ENCODE measurements at regions not wholly inside any gene's neighbourhood (a gene's known extent, or its start where the extent isn't known, plus 50 kb on each side); places are given as distances from the start of the nearest gene placed in this dataset.

GRCh38 chr10:37733822-37734221 is 123.6 kb downstream of the ZNF248 start:
- H3K27ac ChIP-seq (ENCODE audit: low read length), result no peak overlapping the region
- TF ChIP-seq EZH2phosphoT487 (IDR thresholded peaks at IDR 0.05; ENCODE audit: low read depth), result no peak
- no peaks in the 10 kb centered on the region for H3K79me2 ChIP-seq (ENCODE audit: low read length)
- H3K4me3 ChIP-seq (ENCODE audit: low read length), result no peak overlapping the region
- H4K20me1 ChIP-seq (ENCODE audit: insufficient read depth, low read length), result no peaks in the 10 kb centered on the region
- no peak overlapping the region for H2AFZ ChIP-seq (ENCODE audit: low read depth, low read length)
- no peaks in the 10 kb centered on the region for H3K27me3 ChIP-seq (ENCODE audit: low read depth, low read length)
- no peak overlapping the region for H3K9ac ChIP-seq (ENCODE audit: low read length)
- peaks cover 19% of the 10 kb centered on the region for H3K4me1 ChIP-seq (ENCODE audit: low read length)
- no peaks in the 10 kb centered on the region for H3K36me3 ChIP-seq (replicated peaks; ENCODE audit: low read depth, low read length)
- no peaks in the 10 kb centered on the region for H3K9me3 ChIP-seq (ENCODE audit: insufficient read depth, low read length)
- peak overlapping the region; percentile 34 for H3K4me2 ChIP-seq (ENCODE audit: low read length)

DNA sequence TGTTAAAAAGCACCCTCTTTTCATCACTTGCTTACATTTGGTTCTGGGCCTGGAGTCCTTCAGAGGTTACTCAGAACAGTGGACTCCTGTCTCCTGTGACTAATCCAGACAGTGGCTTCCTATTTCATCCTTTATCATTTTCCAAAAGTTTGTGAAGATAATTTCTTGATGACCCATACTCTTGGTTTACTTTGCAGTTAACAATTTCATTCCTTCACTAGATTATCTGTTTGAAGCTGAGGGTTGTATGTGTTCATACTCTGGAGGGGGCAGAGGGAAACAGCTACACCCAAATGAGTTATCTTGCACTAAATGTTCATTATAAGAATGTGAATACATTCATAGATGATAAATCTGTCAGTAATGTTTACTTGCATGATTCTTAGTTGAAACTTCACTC is 124.7 kb downstream of the ZNF248 start:
- no peak for TF ChIP-seq EZH2phosphoT487 (IDR thresholded peaks at IDR 0.05; ENCODE audit: low read depth)
- TF ChIP-seq, protein P1, sequence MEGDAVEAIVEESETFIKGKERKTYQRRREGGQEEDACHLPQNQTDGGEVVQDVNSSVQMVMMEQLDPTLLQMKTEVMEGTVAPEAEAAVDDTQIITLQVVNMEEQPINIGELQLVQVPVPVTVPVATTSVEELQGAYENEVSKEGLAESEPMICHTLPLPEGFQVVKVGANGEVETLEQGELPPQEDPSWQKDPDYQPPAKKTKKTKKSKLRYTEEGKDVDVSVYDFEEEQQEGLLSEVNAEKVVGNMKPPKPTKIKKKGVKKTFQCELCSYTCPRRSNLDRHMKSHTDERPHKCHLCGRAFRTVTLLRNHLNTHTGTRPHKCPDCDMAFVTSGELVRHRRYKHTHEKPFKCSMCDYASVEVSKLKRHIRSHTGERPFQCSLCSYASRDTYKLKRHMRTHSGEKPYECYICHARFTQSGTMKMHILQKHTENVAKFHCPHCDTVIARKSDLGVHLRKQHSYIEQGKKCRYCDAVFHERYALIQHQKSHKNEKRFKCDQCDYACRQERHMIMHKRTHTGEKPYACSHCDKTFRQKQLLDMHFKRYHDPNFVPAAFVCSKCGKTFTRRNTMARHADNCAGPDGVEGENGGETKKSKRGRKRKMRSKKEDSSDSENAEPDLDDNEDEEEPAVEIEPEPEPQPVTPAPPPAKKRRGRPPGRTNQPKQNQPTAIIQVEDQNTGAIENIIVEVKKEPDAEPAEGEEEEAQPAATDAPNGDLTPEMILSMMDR (IDR thresholded peaks at IDR 0.05; ENCODE audit: low read depth, low read length), result no peak
- H3K4me1 ChIP-seq (ENCODE audit: low read length), result peaks cover 19% of the 10 kb centered on the region
- H3K4me3 ChIP-seq (ENCODE audit: low read length), result no peak overlapping the region
- no peak overlapping the region for H3K9ac ChIP-seq (ENCODE audit: low read length)
- no peaks in the 10 kb centered on the region for H3K79me2 ChIP-seq (ENCODE audit: low read length)
- H3K9me3 ChIP-seq (ENCODE audit: insufficient read depth, low read length), result no peaks in the 10 kb centered on the region
- H2AFZ ChIP-seq (ENCODE audit: low read depth, low read length), result no peak overlapping the region
- no peaks in the 10 kb centered on the region for H3K36me3 ChIP-seq (replicated peaks; ENCODE audit: low read depth, low read length)
- H3K4me2 ChIP-seq (ENCODE audit: low read length), result no peak overlapping the region
- H3K27ac ChIP-seq (ENCODE audit: low read length), result no peak overlapping the region
- no peaks in the 10 kb centered on the region for H3K27me3 ChIP-seq (ENCODE audit: low read depth, low read length)
- no peaks in the 10 kb centered on the region for H4K20me1 ChIP-seq (ENCODE audit: insufficient read depth, low read length)

DNA sequence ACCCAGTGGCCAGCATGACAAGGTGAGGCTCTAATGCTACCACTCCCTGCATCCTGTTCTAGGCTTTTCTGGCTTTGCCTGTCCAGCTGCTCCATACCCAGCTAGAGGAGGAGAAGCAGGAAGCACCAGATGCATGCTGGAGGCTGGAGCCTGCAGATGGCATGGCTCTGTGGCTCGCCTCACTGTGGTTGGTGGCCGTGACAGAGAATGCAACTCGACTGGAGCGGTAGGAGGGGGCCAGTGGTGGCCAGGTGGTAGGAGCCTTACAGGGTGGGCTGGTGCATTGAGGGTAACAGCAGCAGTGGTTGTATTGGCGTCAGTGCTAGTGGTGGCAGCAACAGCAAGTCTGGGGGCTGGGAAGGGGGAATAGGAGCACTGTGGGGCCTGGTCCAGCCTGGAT is 128.6 kb downstream of the ZNF248 start:
- no peak overlapping the region for H3K4me3 ChIP-seq (ENCODE audit: low read length)
- H3K27ac ChIP-seq (ENCODE audit: low read length), result no peak overlapping the region
- H3K9me3 ChIP-seq (ENCODE audit: insufficient read depth, low read length), result no peaks in the 10 kb centered on the region
- H3K9ac ChIP-seq (ENCODE audit: low read length), result no peak overlapping the region
- H3K27me3 ChIP-seq (ENCODE audit: low read depth, low read length), result no peaks in the 10 kb centered on the region
- H4K20me1 ChIP-seq (ENCODE audit: insufficient read depth, low read length), result no peaks in the 10 kb centered on the region
- H3K79me2 ChIP-seq (ENCODE audit: low read length), result no peaks in the 10 kb centered on the region
- H3K36me3 ChIP-seq (replicated peaks; ENCODE audit: low read depth, low read length), result no peaks in the 10 kb centered on the region
- TF ChIP-seq, protein P1 (IDR thresholded peaks at IDR 0.05; ENCODE audit: low read depth, low read length), result no peak
- no peak for TF ChIP-seq EZH2phosphoT487 (IDR thresholded peaks at IDR 0.05; ENCODE audit: low read depth)
- no peak overlapping the region for H3K4me2 ChIP-seq (ENCODE audit: low read length)
- no peak overlapping the region for H2AFZ ChIP-seq (ENCODE audit: low read depth, low read length)
- peaks cover 11% of the 10 kb centered on the region for H3K4me1 ChIP-seq (ENCODE audit: low read length)

DNA sequence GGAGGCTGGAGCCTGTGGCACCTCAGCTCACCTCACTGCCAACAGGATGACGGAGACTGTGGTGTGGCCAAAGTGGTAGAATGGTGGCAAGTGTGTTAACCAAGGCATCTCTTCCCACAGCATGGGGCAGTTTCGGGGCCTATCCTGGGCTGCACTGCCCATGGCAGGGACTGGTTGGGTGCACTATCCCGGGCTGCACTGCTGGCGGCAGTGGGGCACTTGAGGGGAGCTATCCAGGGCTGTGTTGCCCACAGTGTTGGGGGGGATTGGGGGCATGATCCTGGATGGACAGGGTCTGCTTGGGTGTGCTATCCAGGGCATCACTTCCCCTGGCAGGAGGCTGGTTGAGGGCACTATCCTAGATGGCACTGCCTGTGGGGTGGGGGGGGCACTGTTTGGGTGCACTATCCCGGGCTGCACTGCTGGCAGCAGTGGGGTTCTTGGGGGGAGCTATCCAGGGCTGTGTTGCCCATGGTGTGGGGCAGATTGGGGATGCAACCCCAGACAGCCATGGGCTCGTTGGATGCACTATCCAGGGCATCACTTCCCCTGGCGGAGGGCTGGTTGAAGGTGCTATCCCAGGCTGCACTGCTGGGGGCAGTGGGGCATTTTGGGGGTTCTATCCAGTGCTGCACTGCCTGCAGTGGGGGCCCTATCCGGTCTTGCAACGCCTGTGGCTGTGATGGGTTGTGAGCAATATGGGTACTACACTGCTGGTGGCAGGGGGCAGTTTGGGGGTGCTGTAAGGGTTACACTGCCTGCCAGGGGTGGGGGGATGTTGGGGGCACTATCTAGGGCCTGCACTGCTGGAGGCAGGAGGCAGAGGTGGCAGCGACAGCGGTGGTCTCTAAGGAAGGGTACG is 129.7 kb downstream of the ZNF248 start:
- Histone ChIP-seq H3K27ac (ENCODE audit: low read length) (no peak overlapping the region), H3K9me3 (ENCODE audit: insufficient read depth, low read length) (no peaks in the 10 kb centered on the region), H3K4me3 (ENCODE audit: low read length) (no peak overlapping the region), H3K36me3 (replicated peaks; ENCODE audit: low read depth, low read length) (no peaks in the 10 kb centered on the region), H3K9ac (ENCODE audit: low read length) (no peak overlapping the region), H2AFZ (ENCODE audit: low read depth, low read length) (no peak overlapping the region), H3K4me1 (ENCODE audit: low read length) (peaks cover under 1% of the 10 kb centered on the region; the same call in 1 of the 2 replicates), H4K20me1 (ENCODE audit: insufficient read depth, low read length) (no peaks in the 10 kb centered on the region), H3K27me3 (ENCODE audit: low read depth, low read length) (no peaks in the 10 kb centered on the region), H3K4me2 (ENCODE audit: low read length) (no peak overlapping the region), H3K79me2 (ENCODE audit: low read length) (no peaks in the 10 kb centered on the region)
- TF ChIP-seq EZH2phosphoT487 (IDR thresholded peaks at IDR 0.05; ENCODE audit: low read depth), result no peak
- TF ChIP-seq, protein P1 (IDR thresholded peaks at IDR 0.05; ENCODE audit: low read depth, low read length), result no peak

All from OCI-LY3 (cell line).